Fibroblast of lung (primary cell): ENCODE measurements at regions not wholly inside any gene's neighbourhood (a gene's known extent, or its start where the extent isn't known, plus 50 kb on each side); places are given as distances from the start of the nearest gene placed in this dataset.

Source experiments
- CTCF ChIP-seq, 2 donors: IDR thresholded peaks in 1 of 2; conservative IDR thresholded peaks in 1 of 2; 1 replicate in 1 of 2; 2 replicates in 1 of 2; pipeline ENCODE4 v1.5.1; 2011 to 2012; ENCODE audit warnings: low read length in 2 of 2, control low read depth in 1 of 2, inconsistent platforms in 1 of 2, low read depth in 1 of 2, mild to moderate bottlenecking in 1 of 2
- EZH2 ChIP-seq: IDR thresholded peaks from 2 replicates; pipeline ENCODE4 v1.5.1; 2012; ENCODE audit warnings: low read length, control low read depth, mild to moderate bottlenecking; ENCODE audit errors: missing control alignments

GRCh38 chr17:56009795-56010651 lies 143.3 kb upstream of the ANKFN1 start:
- TF ChIP-seq CTCF (conservative IDR thresholded peaks at IDR 0.05 in 1 of 2, IDR thresholded peaks at IDR 0.05 in 1 of 2; ENCODE audit: low read depth in 1 of 2, low read length in 2 of 2) (no peak), EZH2 (no peak)
